Hematopoietic multipotent progenitor cell treated with erythropoietin and hydrocortisone succinate and interleukin-3 and kit ligand, for 6 days (in vitro differentiated cells): ENCODE measurements at regions not wholly inside any gene's neighbourhood (a gene's known extent, or its start where the extent isn't known, plus 50 kb on each side); places are given as distances from the start of the nearest gene placed in this dataset.
"Not testable (repeated sequence)": the region's sequence is repeated elsewhere in the genome, so short reads cannot be mapped to it uniquely, and the experiment has no call there.

Experiments
- DNase-seq: peaks from one replicate; pipeline ENCODE4 v3.0.0-alpha.2; 2015

DNA sequence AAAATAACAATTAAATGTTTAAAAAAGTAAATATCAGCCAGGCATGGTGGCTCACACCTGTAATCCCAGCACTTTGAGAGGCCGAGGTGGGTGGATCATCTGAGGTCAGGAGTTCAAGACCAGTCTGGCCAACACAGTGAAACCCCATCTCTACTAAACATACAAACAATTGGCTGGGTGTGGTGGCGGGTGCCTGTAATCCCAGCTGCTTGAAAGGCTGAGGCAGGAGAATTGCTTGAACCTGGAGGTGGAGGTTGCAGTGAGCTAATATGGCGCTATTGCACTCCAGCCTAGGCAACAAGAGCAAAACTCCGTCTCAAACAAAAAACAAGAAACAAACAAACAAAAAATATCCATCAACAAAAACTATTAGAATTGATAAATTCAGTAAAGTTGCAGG is 77.5 kb downstream of the SNX5 start:
- DNase-seq, result not testable (repeated sequence)

DNA sequence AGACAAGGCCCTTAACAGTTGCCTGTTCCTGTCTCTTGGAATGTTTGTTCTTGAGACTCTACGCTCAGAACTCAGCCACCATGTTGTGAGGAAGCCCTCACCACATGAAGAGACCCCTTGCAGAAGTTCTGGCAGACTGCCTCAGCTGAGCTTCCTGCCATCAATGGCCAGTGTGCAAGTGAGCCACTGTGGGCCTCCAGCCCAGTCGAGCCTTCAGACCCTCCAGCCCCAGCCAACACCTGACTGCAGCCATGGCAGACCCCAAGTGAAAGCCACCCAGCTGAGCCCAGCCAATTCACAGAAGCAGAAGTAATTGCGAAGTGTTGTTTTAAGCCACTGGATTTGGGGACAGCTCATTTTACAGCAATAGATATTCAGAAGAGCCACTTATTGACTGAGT is 78.3 kb downstream of the SNX5 start:
- DNase-seq, result no peak

DNA sequence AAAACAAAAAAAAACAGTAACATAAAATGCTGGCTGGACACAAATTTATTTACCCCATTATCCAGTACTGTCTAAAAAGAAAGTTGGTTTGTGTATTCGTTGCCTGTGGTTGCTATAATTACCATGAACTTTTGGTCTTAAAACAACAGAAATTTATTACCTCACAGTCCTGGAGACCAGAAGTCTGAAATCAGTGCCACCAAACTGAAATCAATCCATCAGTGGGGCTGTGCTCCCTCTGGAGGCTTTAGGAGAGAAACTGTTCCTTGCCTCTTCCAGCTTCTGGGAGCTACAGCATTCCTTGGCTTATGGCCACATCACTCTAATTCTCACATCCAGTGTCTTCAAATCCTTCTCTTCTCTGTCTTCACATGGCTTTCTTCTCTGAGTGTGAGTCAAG is 79.4 kb downstream of the SNX5 start:
- no peak for DNase-seq

DNA sequence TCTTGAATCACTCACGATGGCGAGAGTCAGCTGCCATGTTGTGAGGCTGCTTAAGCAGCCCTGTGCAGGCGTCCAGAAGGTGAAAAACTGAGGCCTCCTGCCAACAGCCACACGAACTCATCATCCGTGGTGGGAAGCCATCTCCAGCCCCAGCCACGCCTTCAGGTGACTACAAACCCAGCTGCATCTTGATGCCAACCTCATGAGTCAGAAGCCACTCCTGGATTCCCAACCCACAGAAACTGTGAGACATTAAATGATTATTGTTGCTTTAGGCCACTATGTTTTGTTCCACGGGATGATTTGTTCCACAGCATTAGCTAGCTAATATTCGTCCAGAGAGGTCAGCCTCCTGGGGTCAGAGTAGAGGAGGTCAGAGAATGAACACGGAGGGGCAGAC is 80.5 kb downstream of the SNX5 start:
- no peak for DNase-seq

DNA sequence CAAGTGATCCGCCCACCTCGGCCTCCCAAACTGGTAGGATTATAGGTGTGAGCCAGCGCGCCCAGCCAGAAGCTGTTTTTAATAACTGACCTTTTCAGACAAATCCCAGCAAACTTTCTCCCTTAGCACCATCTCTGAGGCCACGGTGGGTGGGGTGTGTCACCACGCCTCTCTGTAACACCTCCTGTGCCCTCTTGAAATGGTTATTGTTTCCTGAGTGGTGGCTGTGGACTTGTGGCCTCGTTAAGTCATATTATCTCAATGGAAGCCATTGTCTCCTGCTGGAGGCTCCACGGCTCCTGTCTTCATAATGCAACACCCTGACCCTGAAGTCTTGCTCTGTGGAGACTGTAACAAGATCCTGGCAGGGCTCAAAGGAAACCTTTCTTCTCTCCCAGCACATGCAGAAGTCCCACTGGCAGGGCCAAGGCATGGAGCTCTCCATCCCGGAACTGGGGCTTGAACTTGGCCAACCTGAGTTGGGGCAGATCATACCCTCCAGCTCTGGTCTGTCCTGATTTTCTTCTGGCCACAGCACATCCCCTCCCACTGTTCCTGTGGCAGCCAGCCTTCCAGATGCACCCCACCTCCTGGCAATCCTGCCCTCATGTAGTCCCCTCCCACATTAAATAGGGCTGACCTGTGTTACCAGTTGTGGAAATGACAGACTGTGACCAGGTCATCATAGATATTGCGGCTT is 81.1 kb downstream of the SNX5 start:
- DNase-seq, result no peak

DNA sequence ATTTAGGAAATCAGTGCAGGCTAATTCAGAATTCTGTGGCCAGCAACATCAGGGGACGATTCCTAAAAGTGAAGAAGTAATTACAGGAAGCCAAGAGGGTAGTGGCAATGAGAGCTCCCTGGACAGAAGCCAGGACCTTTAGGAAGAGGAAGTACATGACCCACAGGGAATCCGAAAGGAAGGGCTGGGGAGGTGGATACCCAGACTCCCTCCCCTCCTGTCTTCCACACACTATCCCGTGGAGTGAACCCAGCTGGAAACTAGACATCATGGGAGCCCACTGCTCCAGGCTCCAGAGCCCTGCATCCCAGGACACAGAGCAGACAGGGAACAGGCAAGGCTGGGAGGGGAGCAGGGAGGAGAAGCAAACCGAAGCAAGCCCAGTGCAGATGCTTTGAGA is 83.0 kb downstream of the SNX5 start:
- no peak for DNase-seq

DNA sequence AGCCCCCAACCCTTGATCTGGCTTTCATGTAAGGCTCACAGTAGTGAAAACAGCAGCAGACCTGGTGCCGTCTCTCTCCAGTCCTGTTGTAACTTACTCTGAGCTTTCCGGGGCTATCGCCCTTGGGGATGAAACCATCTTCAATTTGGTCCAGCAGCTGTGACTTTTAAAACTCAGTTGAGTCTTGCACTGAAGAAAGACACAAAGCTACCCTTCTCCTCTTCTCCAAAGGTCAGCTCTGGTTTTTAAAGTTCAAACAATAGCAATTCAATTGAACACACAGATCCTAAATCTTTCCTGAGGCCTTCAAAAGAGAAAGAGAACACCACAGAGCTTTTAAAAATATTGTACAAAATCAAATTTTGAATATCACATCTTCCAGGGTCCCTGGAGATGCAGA is 83.5 kb downstream of the SNX5 start:
- no peak for DNase-seq

DNA sequence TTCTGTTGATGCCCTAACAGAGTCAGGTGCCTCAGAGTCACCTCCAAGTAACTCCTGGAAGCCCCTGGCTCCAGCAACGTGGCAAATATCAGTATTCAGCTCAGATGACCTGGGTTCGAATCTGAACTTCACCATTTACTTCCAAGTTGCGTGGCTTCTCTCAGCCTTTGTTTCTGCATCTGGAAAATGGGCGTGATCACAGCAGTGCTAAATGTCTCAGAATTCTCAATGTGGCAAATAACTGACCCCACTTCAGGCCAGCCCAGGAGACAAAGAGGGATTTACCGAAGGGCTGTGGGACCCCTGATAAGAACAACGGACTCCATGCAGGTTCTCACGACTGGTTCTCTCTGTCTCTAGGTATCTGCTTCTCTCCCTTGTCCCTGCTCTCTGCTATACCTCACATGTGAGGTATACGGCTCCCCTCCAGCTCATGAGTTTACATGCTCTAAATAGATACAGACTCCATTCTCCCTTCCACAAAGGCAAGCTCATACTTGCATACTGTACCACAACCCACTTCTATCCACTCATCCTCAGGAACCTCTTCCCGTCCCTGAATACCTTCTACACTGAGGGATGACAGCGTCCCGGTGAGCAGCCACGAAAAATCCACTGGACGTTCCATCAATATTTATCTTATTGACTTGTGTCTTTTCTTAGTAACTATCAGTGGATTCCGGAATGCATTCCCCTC is 84.1 kb downstream of the SNX5 start:
- no peak for DNase-seq

DNA sequence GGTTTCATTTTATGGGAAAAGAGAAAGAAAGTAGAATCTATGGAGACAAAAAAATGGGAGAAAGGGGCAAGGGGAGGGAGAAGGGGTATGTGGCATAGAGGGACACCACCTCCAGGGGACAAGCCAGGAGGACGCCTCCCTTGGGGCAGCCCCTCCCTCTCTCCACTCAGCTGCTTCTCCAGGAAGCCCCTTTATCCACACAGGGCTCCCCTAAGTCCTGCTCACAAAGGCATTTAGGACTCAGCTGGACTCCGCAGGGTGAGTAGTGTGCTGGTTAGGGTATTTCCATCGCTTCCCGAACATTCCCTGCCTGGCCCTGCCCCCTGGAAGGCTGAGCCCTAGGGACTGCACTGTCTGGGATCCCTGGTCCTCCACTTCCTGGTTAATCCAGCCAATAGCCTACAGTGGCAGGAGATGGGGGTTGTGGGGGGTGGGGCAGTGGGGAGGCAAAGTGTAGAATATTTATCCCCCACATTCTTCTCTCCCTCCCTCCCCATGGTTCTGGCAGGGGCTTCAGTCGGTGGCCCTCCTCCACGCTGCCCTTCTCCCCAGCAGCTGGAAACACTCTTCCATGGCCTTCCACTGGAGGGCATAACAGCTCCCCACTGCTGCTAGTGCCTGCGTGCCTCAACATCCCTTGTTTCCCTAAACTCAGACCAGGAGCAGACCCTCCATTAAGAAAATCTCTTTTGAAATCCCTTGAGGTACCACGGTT is 84.8 kb downstream of the SNX5 start:
- DNase-seq, result no peak

DNA sequence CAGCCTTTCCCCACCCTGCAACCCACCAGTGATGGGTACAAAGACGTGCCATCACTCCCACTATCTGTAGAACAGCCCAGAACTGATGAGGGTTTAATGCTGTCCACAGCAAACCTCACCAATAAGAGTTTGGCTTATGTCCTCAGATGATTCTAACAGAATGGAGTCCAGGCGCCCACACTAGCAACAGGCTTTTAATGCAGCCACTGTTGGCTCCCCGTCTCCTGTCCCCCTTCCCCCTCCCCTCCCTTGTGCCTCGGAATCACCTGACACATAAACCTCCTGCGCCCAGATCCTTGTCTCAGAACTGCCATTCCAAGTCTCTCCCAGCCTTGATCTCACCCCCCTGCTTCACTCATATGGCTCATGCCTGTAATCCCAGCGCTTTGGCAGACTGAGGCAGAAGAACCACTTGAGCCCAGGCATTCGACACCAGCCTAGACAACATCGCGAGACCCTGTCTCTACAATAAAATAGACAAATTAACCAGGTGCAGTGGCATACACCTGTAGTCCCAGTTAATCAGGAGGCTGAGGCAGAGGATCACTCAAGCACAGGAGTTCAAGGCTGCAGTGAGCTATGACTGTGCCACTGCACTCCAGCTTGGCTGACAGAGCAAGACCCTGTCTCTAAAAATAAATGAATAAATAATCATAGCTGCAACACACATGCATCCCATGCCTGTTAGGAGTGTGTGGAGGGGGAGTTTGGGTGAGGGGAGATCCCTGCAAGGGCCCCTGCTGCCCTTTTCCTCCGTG is 85.6 kb downstream of the SNX5 start:
- DNase-seq, result no peak

DNA sequence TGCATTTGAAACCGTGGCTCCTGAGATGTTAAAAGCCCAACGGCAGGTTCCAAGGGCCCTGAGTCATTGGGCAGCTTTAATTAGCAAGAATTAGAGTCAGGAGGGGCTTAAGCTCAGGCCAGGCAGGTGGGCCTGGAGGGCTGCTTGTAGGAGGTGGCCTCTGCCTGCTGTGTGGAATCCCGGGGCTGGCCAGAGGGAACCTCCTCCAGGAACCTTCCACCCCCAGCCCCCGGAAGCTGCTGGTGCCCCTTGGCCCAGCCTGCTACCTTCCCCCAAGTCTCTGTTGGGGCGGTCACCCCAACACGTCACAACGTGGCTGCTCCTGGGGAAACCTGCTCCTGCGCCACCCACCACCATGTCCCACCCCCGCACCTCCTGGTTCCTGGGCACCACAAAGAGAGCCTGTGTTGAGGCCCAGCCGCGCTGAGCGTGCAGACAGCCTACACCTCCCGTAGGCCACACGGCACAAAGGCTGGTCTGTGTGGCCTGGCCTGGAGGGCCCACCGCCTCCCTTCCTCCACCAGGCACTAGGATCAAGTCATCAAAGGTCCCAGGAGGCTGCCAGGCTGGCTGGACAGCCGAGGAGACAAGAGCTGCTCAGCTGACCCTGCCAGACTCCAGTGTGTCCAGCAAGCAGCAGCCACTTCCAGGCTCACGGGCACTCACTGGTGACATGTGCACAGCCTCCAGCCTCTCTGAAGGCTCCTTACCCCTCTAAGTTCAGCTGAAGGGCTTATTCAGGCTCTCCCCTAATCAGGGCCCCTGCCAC is 86.3 kb downstream of the SNX5 start:
- no peak for DNase-seq

DNA sequence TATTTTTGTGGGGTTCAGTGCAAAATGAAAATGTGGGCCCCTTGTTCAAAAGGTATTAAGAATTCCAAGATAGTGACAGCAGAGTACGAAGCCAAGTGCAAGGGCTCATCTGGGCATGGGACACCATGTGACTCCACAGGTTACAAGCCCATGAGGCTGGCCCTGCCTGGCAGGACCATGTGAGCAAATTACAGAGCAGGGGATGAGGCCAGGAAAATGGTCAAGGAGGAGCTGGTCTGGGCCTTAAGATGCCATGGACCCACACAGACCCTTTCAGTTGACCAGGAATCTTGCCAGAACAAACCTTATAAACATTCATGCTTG is 86.9 kb downstream of the SNX5 start:
- no peak for DNase-seq

DNA sequence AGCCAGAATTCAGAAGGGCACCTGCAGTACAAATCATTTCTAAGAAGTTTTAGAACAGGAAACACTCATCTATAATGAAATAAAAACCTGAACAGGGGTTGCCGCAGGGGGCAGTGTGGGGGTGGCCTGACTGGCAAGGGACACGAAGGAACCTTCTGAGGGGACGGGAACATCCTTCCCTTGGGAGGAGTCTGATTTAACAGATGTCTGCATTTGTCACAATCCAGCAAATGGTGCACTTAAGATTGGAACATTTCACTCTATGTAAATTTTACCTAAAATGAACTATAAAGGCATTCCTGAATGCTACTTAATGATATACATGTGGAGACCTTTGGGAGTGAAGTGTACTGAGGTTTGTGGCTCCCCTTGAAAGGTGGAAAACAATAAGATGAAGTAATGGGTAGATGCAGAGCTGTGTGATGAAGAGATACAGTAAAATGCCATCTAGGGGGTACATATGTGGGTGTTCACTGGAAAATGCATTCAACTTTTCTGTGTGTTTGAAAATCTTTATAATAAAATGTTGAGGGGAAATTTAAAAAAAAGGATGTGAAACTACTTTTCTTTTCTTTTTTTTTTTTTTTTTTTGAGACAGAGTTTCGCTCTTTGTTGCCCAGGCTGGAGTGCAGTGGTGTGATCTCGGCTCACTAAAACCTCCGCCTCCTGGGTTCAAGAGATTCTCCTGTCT is 89.5 kb downstream of the SNX5 start:
- no peak for DNase-seq

DNA sequence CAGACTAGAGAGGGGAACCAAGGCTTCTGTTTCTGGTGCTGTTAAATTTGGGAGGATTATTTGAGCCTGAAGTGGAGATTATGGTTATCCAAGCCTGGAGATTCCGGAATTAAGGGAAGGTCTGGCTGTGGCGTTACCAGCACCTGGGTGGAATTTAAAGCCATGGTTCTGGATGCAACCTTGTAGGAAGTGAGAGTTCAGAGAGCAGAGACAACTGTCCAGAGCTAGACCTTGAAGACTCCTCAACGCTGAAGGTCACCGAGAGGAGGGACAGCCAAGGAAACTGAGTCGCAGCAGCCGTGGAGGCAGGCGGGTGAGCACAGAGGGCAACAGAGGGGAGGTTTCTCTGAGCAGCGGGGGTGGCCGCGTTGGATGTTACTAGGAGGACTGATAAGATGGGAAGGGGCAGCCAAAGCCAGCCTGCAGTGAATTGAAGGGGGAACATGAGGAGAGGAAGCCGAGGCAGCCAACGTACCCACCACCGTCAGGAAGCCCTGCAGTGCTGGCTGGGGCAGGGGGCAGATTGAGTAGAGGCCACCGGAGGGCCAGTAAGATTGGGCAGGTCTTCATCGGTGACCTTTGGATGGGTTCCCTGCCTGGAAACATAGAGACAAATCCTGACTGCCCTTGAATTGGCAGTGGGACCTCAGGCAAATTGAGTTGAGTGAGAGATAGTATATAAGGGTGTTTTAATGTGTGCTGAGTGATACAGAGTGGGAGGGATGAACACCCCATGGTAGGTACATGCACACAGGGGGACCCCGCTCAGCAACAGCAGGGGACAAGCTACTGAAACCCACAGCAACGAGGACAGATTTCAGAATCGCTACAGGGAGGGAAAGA is 90.3 kb downstream of the SNX5 start:
- no peak for DNase-seq

DNA sequence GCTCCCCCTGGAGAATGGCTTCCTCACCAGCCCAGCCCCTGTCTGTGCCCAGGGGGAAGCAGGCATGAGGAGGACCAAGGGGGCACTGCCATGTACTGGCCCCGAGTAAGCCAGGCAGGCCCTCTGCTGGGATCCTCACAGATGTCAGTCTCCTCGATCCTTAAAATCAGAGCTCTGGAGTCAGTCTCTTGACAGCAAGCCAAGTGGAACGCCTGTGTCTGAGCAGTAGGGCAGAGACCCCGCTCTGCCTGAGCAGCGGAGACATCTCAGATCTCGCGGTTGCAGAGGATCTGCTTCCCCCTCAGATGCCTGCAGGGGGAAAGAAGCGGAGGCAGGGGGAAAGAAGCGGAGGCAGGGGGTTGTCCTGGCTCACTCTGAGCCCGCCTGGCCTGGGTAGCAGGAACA is 92.6 kb downstream of the SNX5 start:
- DNase-seq, result no peak

DNA sequence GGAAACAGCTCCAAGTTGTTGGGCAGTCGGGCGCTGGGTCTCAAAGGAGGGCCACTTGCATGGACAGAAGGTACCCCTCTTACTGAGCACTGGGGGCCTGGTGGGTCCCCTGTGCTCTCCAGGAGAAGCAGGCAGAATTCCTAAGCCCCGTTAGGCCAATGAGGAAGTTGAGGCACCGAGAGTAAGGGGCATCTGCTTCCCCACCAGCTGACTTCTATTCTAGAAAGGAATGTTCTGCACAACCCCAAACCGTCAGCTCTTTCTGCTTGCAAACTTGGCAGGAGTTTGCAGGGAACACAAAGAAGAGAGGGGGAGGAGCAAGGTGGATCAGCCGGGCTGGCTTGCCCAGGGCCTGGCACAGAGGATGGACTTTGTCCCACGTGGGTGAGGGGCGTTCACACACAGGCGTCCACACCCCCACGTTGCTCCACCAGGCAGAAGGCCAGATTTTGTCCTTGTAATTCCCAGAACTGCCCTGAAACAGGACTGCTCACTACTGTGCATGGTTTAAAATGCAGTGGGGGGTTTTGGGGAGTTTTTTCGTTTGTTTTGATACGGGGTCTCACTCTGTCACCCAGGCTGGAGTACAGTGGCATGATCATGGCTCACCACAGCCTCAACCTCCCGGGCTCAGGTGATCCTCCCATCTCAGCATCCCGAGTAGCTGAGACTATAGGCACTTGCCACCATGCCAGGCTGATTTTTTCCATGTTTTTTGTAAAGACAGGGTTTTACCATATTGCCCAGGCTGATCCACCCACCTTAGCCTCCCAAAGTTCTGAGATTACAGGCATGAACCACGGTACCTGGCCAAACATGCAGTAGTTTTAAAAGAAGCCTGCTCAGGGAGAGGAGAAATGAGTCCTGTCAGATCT is 93.3 kb downstream of the SNX5 start:
- no peak for DNase-seq

DNA sequence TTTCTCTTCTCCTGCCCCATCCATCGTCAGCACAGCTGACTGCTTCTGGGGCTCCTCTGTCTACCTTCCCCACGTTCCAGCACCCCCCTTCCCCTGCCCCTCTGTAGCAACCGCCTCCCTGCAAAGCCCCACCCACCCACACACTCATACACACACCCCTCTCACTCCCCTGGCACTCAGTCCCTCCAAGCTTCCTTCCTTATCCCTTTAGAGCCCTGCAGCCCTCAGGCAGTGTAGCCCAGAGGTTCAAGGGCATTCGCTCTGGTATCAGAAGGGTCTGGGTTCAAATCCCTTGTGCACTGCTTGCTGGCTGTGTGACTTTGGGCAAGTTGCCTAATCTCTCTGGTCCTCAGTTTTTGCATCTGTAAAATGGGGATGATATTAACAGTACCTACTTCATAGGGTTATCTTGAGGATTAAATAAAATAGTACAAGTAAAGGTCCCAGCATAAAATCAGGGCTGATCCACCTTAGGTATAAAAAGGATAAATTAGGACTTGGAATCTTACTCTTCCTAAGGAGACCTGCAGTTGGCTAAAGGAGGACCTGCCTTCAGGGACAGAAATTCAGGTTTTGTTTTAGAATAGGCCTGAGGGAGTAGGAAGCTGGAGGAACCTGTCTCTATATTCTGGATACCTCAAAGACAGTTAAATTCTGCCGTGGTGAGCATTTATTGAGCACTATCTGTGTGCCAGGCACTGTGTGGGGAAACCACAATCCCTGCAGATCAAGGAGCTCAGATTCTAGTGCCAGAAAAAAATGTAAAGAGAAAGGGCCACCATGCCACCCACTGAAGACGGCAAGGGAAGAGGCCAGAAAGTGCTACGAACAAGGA is 94.1 kb downstream of the SNX5 start:
- DNase-seq, result no peak

DNA sequence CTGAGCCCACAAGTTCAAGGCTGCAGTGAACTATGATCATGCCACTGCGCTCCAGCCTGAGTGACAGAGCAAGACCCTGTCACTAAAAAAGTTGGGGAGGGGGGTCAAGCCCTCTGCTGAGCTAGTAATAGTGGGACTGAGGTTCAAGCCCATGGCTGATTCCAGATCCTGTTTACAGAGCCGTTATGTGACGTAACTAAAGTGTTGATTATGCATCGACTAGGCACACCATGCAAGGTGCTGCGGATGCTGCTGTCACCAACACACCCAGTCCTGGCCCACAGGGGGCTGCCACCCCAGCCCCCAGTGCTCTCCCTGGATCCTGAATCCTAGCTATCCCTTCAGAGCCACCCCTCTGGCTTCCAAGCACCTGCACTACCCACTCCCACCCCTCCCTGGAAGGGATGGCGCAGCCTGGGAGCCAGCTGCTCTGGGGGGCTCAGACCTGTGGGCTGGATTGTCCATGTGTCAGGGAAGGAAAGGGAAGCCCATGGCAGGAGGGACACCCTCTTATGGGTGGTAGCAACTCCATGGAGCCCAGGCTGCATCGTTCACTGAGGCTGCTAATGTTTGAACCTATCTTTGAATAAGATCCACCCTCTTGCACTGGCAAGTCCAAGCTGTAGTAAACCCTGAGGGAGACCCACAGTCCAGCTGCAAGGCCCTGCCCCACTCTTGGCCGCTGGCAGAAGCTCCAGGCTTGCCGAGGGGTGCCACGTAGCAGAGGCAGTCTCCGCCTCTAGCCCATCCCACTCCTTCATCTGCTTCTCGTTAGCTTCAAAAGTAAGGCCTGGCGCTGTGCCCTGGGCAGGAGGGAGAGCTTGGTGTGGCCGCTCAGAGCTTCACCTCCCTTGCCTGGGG is 95.0 kb downstream of the SNX5 start:
- peak; percentile 73 for DNase-seq
